ENCODE measurements at regions not wholly inside any gene's neighbourhood (a gene's known extent, or its start where the extent isn't known, plus 50 kb on each side); places are given as distances from the start of the nearest gene placed in this dataset.

- DNase-seq (ENCODE audit: low read depth in 2 of 2): no peak
Measured at GRCh38 chr15:39204031-39204430, 376.8 kb upstream of the THBS1 start.

DNA sequence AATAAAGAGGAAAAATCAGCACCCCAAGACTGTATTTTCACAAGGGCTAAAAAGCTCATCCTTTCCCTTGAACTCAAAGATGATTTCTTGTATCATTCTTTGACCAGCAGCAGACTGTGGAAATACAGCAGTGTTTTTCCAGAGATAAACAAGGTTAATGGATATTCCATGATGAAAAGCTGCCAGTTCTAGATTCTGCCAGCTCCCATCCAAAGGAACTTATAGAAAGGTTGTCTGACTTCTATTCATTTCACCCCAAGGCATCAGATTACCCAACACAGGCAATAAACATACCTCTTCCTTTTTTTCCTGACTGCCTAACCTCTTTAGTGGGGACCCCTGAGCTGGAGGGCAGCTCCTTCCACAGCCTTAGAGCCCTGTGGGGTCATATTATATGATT is 375.8 kb upstream of the THBS1 start:
- DNase-seq (ENCODE audit: low read depth in 2 of 2): no peak

- no peak for DNase-seq (ENCODE audit: low read depth in 2 of 2)
Measured at GRCh38 chr15:39205506-39206371, 375.1 kb upstream of the THBS1 start.

- DNase-seq (ENCODE audit: low read depth in 2 of 2): no peak
Measured at GRCh38 chr15:39207532-39208115, 373.3 kb upstream of the THBS1 start.

DNA sequence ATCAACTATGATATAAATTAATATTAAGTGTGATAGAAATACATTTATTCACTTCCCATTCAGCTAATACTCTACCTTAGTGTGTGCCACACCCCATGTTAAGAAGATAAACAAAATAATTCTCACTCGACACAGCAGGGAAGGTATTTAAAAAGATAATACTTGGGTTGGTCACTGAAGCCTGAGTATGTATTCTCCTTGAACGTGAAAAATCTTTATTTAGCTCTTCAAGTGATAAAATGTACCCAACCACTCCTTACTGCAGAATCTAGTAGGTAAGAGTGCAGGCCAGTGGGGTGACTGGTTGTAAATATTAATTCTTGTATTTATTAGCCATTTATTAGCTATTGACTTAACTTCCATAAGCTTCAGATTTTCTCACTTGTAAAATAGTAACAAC is 372.7 kb upstream of the THBS1 start:
- no peak for DNase-seq (ENCODE audit: low read depth in 2 of 2)

- DNase-seq (ENCODE audit: low read depth in 2 of 2): no peak
Measured at GRCh38 chr15:39209548-39210211, 371.2 kb upstream of the THBS1 start.

DNA sequence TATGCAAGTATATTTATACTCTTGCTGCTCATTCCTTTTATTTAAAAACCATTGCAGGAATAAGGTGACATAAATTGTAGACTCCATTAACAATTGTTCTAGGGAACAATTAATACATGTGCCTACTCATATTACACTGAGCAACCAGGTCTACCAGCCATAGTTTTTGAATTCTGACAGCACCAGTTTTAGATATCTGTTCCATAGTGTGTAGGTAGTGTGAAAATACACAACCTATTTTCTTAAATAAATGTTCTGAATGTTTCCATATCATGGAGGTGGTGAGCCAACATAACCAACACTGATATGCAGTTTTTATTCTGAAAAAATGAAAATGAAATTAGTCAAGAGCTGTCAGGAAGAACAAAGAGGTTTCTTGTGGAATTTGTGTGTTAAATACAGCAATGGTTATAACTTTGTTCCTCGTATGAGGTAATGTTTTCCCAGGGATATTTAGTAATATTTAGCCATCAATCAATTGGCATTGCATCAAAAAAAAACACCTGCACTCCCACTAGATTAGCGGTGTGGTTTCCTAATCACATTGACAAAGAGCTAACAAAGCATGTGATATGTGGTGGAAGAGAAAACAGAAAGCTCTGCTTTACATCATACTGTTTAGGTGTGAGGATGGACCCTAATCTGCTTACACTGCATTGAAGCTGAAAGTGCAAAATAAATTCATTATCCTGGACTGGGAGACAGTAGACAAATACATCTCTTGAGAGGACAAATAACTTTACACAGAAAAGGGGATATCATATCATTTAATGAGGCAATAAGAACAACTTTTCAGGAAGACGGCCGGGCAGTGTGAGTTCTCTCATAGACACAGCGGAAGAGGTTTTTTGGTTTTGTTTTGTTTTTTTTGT is 369.5 kb upstream of the THBS1 start:
- DNase-seq (ENCODE audit: low read depth in 2 of 2): no peak

GRCh38 chr15:39213385-39213840 is 367.5 kb upstream of the THBS1 start:
- DNase-seq (ENCODE audit: low read depth in 2 of 2): no peak

- DNase-seq (ENCODE audit: low read depth in 2 of 2): no peak
Measured at GRCh38 chr15:39215015-39215414, 365.9 kb upstream of the THBS1 start.

DNA sequence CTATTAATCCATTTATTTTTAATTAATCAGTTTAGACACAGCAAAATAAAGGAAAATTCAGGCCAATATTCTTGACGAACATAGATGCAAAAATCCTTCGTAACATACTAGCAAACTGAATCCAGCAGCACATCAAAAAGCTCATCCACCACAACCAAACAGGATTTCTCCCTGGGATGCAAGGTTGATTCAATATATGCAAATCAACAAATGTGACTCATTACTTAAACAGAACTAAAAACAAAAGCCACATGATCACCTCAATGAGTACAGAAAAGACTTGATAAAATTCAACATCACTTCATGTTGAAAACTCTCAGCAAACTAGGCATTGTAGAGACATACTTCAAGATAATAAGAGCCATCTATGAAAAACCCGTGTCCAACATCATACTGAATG is 364.1 kb upstream of the THBS1 start:
- no peak for DNase-seq (ENCODE audit: low read depth in 2 of 2)

GRCh38 chr15:39219608-39220007 is 361.3 kb upstream of the THBS1 start:
- DNase-seq (ENCODE audit: low read depth in 2 of 2): no peak

- no peak for DNase-seq (ENCODE audit: low read depth in 2 of 2)
Measured at GRCh38 chr15:39226169-39226937, 354.5 kb upstream of the THBS1 start.

DNA sequence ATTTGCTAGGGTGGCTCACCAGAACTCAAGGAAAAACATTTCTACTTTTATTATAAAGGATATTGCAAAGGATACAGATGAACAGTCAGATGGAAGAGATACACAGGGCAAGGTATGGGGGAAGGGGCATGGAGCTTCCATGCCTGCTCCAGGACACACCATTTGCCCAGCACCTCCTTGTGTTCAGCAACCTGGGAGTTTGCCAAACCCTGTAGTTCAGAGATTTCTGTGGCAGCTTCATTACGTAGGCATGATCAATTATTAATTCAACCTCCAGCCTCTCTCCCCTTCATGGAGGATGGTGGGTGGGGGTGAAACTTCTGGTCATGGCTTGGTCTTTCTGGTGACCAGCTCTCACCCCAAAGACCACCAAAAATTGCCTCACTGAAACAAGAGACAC is 353.9 kb upstream of the THBS1 start:
- DNase-seq (ENCODE audit: low read depth in 2 of 2): no peak

DNA sequence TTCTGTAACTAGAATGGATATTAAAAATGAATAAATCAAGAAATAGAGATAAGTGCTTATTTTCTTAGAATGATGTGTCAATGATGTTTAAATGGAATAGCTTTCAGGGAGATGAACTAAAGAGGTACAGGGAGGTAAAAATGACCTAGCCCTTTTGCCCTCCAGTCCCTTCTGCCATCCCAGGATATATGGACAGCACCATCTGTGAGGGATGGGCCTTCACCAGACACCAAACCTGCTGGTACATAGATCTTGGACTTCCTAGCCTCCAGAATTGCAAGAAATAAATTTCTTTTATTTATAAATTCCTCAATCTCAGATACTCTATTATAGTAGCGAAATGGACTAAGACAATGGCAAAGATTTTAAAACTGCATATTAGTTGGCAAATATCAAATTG is 352.0 kb upstream of the THBS1 start:
- DNase-seq (ENCODE audit: low read depth in 2 of 2): no peak

- DNase-seq (ENCODE audit: low read depth in 2 of 2): no peak
Measured at GRCh38 chr15:39230205-39230907, 350.5 kb upstream of the THBS1 start.

GRCh38 chr15:39230908-39231285 is 350.0 kb upstream of the THBS1 start:
- DNase-seq (ENCODE audit: low read depth in 2 of 2): no peak

GRCh38 chr15:39232512-39232911 is 348.4 kb upstream of the THBS1 start:
- DNase-seq (ENCODE audit: low read depth in 2 of 2): no peak

- DNase-seq (ENCODE audit: low read depth in 2 of 2): no peak
Measured at GRCh38 chr15:39235084-39235795, 345.6 kb upstream of the THBS1 start.

DNA sequence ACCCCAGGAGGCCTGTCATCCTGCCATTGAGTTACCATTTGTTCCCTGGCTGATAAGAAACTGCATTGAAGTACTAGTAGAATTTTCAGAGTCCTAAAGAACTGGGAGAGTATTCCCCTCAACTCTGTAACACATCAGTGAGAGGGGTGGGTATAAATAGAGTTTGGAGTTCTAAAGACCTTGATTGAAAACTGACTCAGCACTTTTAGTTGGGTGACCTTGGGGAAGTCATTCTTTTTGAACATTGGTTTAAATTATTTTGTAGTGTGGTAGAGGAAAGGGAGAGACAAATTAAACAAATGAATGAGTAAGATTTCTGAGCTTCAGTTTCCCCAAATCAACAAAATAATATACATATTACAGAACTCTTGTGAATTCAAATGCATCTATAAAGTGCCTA is 344.5 kb upstream of the THBS1 start:
- DNase-seq (ENCODE audit: low read depth in 2 of 2): no peak

GRCh38 chr15:39238443-39238842 is 342.4 kb upstream of the THBS1 start:
- no peak for DNase-seq (ENCODE audit: low read depth in 2 of 2)

Measured in stimulated activated CD8-positive, alpha-beta memory T cell treated with anti-CD3 and anti-CD28 coated beads, Interleukin-15, amount 100 ng/mL, for 4 hours (primary cell).